ENCODE measurements at regions not wholly inside any gene's neighbourhood (a gene's known extent, or its start where the extent isn't known, plus 50 kb on each side); places are given as distances from the start of the nearest gene placed in this dataset.

DNA sequence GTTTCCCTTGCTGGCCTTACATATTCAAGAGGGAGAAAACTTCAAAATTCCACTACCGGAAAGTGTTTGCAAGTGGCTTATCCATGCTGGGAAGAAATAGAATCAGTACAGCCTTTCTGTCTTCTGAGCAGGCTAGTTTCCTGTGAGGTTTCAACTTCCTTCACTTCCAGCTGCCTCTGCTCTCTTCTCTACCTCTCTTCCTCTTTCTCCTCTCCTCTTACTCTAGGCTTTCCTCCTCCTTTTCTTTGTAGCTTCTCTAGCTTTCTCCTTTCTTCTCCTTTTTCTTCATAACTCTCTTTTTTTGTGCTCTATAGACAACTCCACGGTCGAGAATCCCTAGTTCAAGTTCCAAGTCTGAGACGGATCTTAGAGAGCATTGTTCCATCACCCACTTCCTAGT is 421.8 kb downstream of the ETS1 start:
- POLR2A ChIA-PET, result no interaction called here
- Histone ChIP-seq H2AFZ (ENCODE audit: insufficient read depth, low read depth, low read length, poor library complexity, severe bottlenecking) (no peak overlapping the region), H3K9me3 (ENCODE audit: control extremely low read depth in 1 of 3, control insufficient read depth in 2 of 3, insufficient read depth in 1 of 3, low read length in 2 of 3) (no peaks in the 10 kb centered on the region), H3K4me1 (ENCODE audit: control insufficient read depth in 2 of 2, insufficient read depth in 2 of 2, low read length in 2 of 2) (peaks cover 4 to 5% of the 10 kb centered on the region in 2 donors), H3K27me3 (replicated peaks in 1 of 4; ENCODE audit: control extremely low read depth in 1 of 4, control insufficient read depth in 3 of 4, insufficient read depth in 4 of 4, low read length in 3 of 4) (peaks cover 0 to 4% (median 0%) of the 10 kb centered on the region in 4 experiments), H3K9ac (ENCODE audit: low read length) (no peak overlapping the region), H3K27ac (ENCODE audit: low read length in 2 of 2) (no peak overlapping the region), H3K79me2 (ENCODE audit: control insufficient read depth, insufficient read depth, low read length) (no peaks in the 10 kb centered on the region), H4K20me1 (ENCODE audit: control insufficient read depth, insufficient read depth, low read length, poor library complexity, severe bottlenecking) (no peaks in the 10 kb centered on the region), H3K4me3 (ENCODE audit: control extremely low read depth in 1 of 5, extremely low read depth in 1 of 5, insufficient read depth in 1 of 5, low read depth in 2 of 5, low read length in 4 of 5) (no peak overlapping the region), H3K4me2 (replicated peaks; ENCODE audit: low read depth, low read length, poor library complexity, severe bottlenecking) (no peak overlapping the region), H3K36me3 (replicated peaks in 1 of 2; ENCODE audit: control extremely low read depth in 1 of 2, control insufficient read depth in 1 of 2, extremely low read depth in 1 of 2, insufficient read depth in 2 of 2, low read length in 1 of 2) (no peaks in the 10 kb centered on the region)
- CTCF ChIA-PET, result interaction anchor here (1.0 to 3.0 kb wide), 3 partner anchors 9 to 693 kb away, joined by 3 to 15 read pairs (median 4); no protein-coding TSS in a partner anchor
- 34% methylated on average over 4 of the region's 4 CpGs for WGBS (ENCODE audit: insufficient coverage)
- intact Hi-C loops (cut with micrococcal nuclease), result no loop called here
- Mint-ChIP-seq H3K27ac (no peak overlapping the region), H3K4me3 (no peak overlapping the region), H3K4me1 (peaks cover 4% of the 10 kb centered on the region), H3K9me3 (ENCODE audit: insufficient read depth) (no peaks in the 10 kb centered on the region), H3K27me3 (peaks cover 10% of the 10 kb centered on the region)
- TF ChIP-seq, protein P1, sequence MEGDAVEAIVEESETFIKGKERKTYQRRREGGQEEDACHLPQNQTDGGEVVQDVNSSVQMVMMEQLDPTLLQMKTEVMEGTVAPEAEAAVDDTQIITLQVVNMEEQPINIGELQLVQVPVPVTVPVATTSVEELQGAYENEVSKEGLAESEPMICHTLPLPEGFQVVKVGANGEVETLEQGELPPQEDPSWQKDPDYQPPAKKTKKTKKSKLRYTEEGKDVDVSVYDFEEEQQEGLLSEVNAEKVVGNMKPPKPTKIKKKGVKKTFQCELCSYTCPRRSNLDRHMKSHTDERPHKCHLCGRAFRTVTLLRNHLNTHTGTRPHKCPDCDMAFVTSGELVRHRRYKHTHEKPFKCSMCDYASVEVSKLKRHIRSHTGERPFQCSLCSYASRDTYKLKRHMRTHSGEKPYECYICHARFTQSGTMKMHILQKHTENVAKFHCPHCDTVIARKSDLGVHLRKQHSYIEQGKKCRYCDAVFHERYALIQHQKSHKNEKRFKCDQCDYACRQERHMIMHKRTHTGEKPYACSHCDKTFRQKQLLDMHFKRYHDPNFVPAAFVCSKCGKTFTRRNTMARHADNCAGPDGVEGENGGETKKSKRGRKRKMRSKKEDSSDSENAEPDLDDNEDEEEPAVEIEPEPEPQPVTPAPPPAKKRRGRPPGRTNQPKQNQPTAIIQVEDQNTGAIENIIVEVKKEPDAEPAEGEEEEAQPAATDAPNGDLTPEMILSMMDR (IDR thresholded peaks at IDR 0.05), result no peak
- TF ChIP-seq EZH2 (IDR thresholded peaks at IDR 0.05; ENCODE audit: borderline replicate concordance, insufficient read depth, low read depth, low read length, poor library complexity, severe bottlenecking), result no peak
- no peak for ATAC-seq (ENCODE audit: low read depth)
- no peak for DNase-seq

DNA sequence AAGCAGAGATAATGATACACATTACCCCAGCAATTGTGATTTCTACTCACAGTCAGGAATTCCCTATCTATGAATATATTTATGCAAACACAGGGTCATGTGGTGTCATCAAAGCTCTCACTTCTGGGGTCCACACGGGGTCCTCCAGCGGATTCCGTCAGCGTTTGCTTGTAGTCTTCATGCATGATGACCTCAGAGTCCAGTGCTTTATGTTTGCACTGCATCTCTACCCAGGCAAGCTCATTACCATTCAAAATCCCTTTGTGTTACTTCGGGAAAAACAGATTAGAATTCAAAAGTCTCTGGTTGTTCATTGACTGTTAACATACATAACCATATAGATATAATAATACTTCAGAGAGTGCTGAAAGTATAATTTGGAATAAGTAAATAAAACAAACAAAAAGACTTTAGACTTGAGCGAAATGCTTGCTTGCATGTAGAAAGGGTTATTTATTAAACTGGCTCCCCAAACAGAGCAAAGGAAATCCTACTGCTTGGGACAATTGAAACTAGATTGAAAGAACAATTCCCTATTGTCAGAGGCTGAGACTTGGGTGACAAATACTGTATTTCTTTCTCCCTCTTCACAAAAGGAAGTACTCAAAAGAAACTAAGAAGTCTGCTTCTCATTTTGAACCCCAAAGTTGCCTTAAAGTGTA is 423.1 kb downstream of the ETS1 start:
- Histone ChIP-seq H3K27ac (ENCODE audit: low read length in 2 of 2) (no peak overlapping the region), H3K79me2 (ENCODE audit: control insufficient read depth, insufficient read depth, low read length) (no peaks in the 10 kb centered on the region), H3K9ac (ENCODE audit: low read length) (no peak overlapping the region), H3K4me3 (ENCODE audit: control extremely low read depth in 1 of 5, extremely low read depth in 1 of 5, insufficient read depth in 1 of 5, low read depth in 2 of 5, low read length in 4 of 5) (no peak overlapping the region), H3K4me2 (replicated peaks; ENCODE audit: low read depth, low read length, poor library complexity, severe bottlenecking) (no peak overlapping the region), H4K20me1 (ENCODE audit: control insufficient read depth, insufficient read depth, low read length, poor library complexity, severe bottlenecking) (no peaks in the 10 kb centered on the region), H3K36me3 (replicated peaks in 1 of 2; ENCODE audit: control extremely low read depth in 1 of 2, control insufficient read depth in 1 of 2, extremely low read depth in 1 of 2, insufficient read depth in 2 of 2, low read length in 1 of 2) (no peaks in the 10 kb centered on the region), H2AFZ (ENCODE audit: insufficient read depth, low read depth, low read length, poor library complexity, severe bottlenecking) (no peak overlapping the region), H3K27me3 (replicated peaks in 1 of 4; ENCODE audit: control extremely low read depth in 1 of 4, control insufficient read depth in 3 of 4, insufficient read depth in 4 of 4, low read length in 3 of 4) (peaks cover 0 to 4% (median 0%) of the 10 kb centered on the region in 4 experiments), H3K4me1 (ENCODE audit: control insufficient read depth in 2 of 2, insufficient read depth in 2 of 2, low read length in 2 of 2) (peaks cover 4 to 5% of the 10 kb centered on the region in 2 donors), H3K9me3 (ENCODE audit: control extremely low read depth in 1 of 3, control insufficient read depth in 2 of 3, insufficient read depth in 1 of 3, low read length in 2 of 3) (no peaks in the 10 kb centered on the region)
- Mint-ChIP-seq H3K27me3 (peaks cover 14% of the 10 kb centered on the region), H3K27ac (no peak overlapping the region), H3K4me1 (peaks cover 4% of the 10 kb centered on the region), H3K4me3 (no peak overlapping the region), H3K9me3 (ENCODE audit: insufficient read depth) (no peaks in the 10 kb centered on the region)
- WGBS (ENCODE audit: insufficient coverage), result 86% methylated on average over 4 of the region's 6 CpGs
- CTCF ChIA-PET, result interaction anchor here (1.4 to 3.0 kb wide), 2 partner anchors 13 to 667 kb away, joined by 4 to 15 read pairs; no protein-coding TSS in a partner anchor
- DNase-seq (no peak), ATAC-seq (ENCODE audit: low read depth) (no peak)
- intact Hi-C loops (cut with micrococcal nuclease), result no loop called here
- no peak for TF ChIP-seq EZH2 (IDR thresholded peaks at IDR 0.05; ENCODE audit: borderline replicate concordance, insufficient read depth, low read depth, low read length, poor library complexity, severe bottlenecking)
- TF ChIP-seq, protein P1 (IDR thresholded peaks at IDR 0.05), result no peak
- POLR2A ChIA-PET, result no interaction called here

All from B cell (primary cell).